K562 (cell line): ENCODE measurements at regions not wholly inside any gene's neighbourhood (a gene's known extent, or its start where the extent isn't known, plus 50 kb on each side); places are given as distances from the start of the nearest gene placed in this dataset.

ENCODE experiments used
- ATAC-seq: fragments of 200-7000 bp; cut with Tn5 transposase; 3 replicates; pipeline ENCODE4 v1.9.1; 2020; ENCODE audit warnings: moderate library complexity
- BruUV-seq: library from RNA; stranded (reverse); fragments of 400-500 nt; replicated peaks from 2 replicates; lab custom pipeline; 2021; lab: Mats Ljungman, UMichigan
- CTCF ChIA-PET: fragments of 300-600 bp; formaldehyde crosslinking; extraction: SDS; loops from one replicate; lab custom pipeline; 2021; ENCODE audit warnings: low intra/inter-chr PET ratio; lab: Yijun Ruan, JAX
- POLR2A ChIA-PET: fragments of 300-600, 350-650 bp; sonication (Branson Sonifier 250); formaldehyde crosslinking; extraction: SDS; loops from one replicate; lab custom pipeline; 2021; ENCODE audit warnings: antibody characterized with exemption, inconsistent platforms; lab: Yijun Ruan, JAX
- DNase-seq, 4 experiments: peaks; one replicate each; pipeline versions ENCODE4 v3.0.0 to v3.0.0-alpha.2; 2011 to 2018; ENCODE audit warnings: low spot score in 3 of 4, mixed read lengths in 3 of 4; ENCODE audit errors: extremely low read depth in 1 of 4
- FAIRE-seq: peaks from 2 replicates; lab custom pipeline; 2011; peaks lifted over from hg19 to GRCh38; lab: Jason Lieb, UNC
- H2AFZ ChIP-seq: 2 replicates; pipeline ENCODE4 v1.6.0; 2011; ENCODE audit warnings: low read depth, low read length, control low read depth, inconsistent platforms
- H3K27ac ChIP-seq: fragments of 200-600 bp; 3 replicates; pipeline ENCODE4 v1.8.0; 2011; ENCODE audit warnings: low read depth, mild to moderate bottlenecking, control low read depth, inconsistent platforms, low read length, moderate library complexity, mixed read lengths; ENCODE audit errors: extremely low read depth
- H3K27me3 ChIP-seq, 2 experiments: fragments of 300-600 bp in 1 of 2; 2 replicates in 1 of 2; 3 replicates in 1 of 2; pipeline versions ENCODE4 v1.6.0 to v1.8.0; 2011; ENCODE audit warnings: inconsistent platforms in 2 of 2, low read length in 2 of 2, mild to moderate bottlenecking in 1 of 2, mixed read lengths in 1 of 2, moderate library complexity in 1 of 2; ENCODE audit not compliant: control insufficient read depth in 2 of 2, insufficient read depth in 2 of 2
- H3K36me3 ChIP-seq: fragments of 300-600 bp; 3 replicates; pipeline ENCODE4 v1.8.0; 2011; ENCODE audit warnings: mild to moderate bottlenecking, low read length, inconsistent platforms; ENCODE audit not compliant: control insufficient read depth, insufficient read depth
- H3K4me1 ChIP-seq, 2 experiments: fragments of 200-600 bp in 1 of 2; replicated peaks in 1 of 2; 2 replicates in 1 of 2; 3 replicates in 1 of 2; pipeline versions ENCODE4 v1.5.1 to v1.8.0; 2011; ENCODE audit warnings: inconsistent platforms in 2 of 2, low read length in 2 of 2, mild to moderate bottlenecking in 1 of 2, mixed read lengths in 1 of 2, moderate library complexity in 1 of 2; ENCODE audit not compliant: control insufficient read depth in 2 of 2, insufficient read depth in 2 of 2
- H3K4me2 ChIP-seq: 2 replicates; pipeline ENCODE4 v1.6.1; 2011; ENCODE audit warnings: low read length, control low read depth, inconsistent platforms, mixed read lengths; ENCODE audit not compliant: insufficient read depth
- H3K4me3 ChIP-seq: fragments of 200-600 bp; sonication (generic), shearing (Covaris generic); 2 replicates; pipeline ENCODE4 v1.5.1; 2016; ENCODE audit warnings: control low read depth, inconsistent platforms
- H3K79me2 ChIP-seq: fragments of 200-600 bp; 3 replicates; pipeline ENCODE4 v1.8.0; 2011; ENCODE audit warnings: low read length, inconsistent platforms; ENCODE audit not compliant: control insufficient read depth, insufficient read depth
- H3K9ac ChIP-seq, 2 experiments: 2 replicates each; pipeline versions ENCODE4 v1.6.0 to v1.6.1; 2011; ENCODE audit warnings: low read depth in 2 of 2, low read length in 2 of 2, control low read depth in 1 of 2, inconsistent platforms in 1 of 2, mild to moderate bottlenecking in 1 of 2, mixed read lengths in 1 of 2; ENCODE audit not compliant: insufficient read depth in 1 of 2
- H3K9me1 ChIP-seq: one replicate; pipeline ENCODE4 v1.6.0; 2011; ENCODE audit warnings: inconsistent platforms, mild to moderate bottlenecking, low read length, moderate library complexity; ENCODE audit not compliant: control insufficient read depth, insufficient read depth
- H3K9me3 ChIP-seq: replicated peaks from 2 replicates; pipeline ENCODE4 v1.5.1; 2011; ENCODE audit warnings: low read depth, low read length, inconsistent platforms; ENCODE audit not compliant: control insufficient read depth, insufficient read depth
- H4K20me1 ChIP-seq: replicated peaks from 2 replicates; pipeline ENCODE4 v1.6.1; 2011; ENCODE audit warnings: low read length, inconsistent platforms, mixed read lengths; ENCODE audit not compliant: control insufficient read depth, insufficient read depth
- ASH1L ChIP-seq: fragments of 450-650 bp; IDR thresholded peaks from 2 replicates; pipeline ENCODE4 v1.6.1; 2018; ENCODE audit warnings: borderline replicate concordance, mild to moderate bottlenecking, low read depth; ENCODE audit not compliant: partially characterized antibody
- ETS2 ChIP-seq: IDR thresholded peaks from 2 replicates; pipeline ENCODE4 v1.6.1; 2016; ENCODE audit warnings: borderline replicate concordance, missing genetic modification characterization, mild to moderate bottlenecking, moderate library complexity, missing compliant biosample characterization; ENCODE audit not compliant: poor library complexity, severe bottlenecking
- ETV1 ChIP-seq: fragments of 450-650 bp; conservative IDR thresholded peaks from 2 replicates; pipeline ENCODE4 v1.6.1; 2016; ENCODE audit warnings: missing genetic modification characterization, control low read depth, low read depth, missing compliant biosample characterization
- FOSL1 ChIP-seq: fragments of 200-800 bp; sonication (Bioruptor generic); conservative IDR thresholded peaks from 2 replicates; pipeline ENCODE4 v1.6.1; 2016; ENCODE audit warnings: missing genetic modification characterization, missing compliant biosample characterization
- GABPB2 ChIP-seq: fragments of 250-450 bp; sonication (Bioruptor Pico); conservative IDR thresholded peaks from 2 replicates; pipeline ENCODE4 v1.5.1; 2021; ENCODE audit warnings: mild to moderate bottlenecking
- KAT8 ChIP-seq: fragments of 450-650 bp; IDR thresholded peaks from 2 replicates; pipeline ENCODE4 v1.6.1; 2016; ENCODE audit warnings: low read depth, mild to moderate bottlenecking
- RBFOX2 ChIP-seq: fragments of 200-400 bp; formaldehyde crosslinking; IDR thresholded peaks from 2 replicates; pipeline ENCODE4 v1.6.1; 2017; ENCODE audit warnings: low read depth, mild to moderate bottlenecking, low read length, moderate library complexity
- TEAD2 ChIP-seq: fragments of 450-650 bp; IDR thresholded peaks from 2 replicates; pipeline ENCODE4 v1.6.1; 2016; ENCODE audit warnings: missing genetic modification characterization, control low read depth, missing compliant biosample characterization
- ZNF347 ChIP-seq: fragments of 450-650 bp; formaldehyde crosslinking; IDR thresholded peaks from 2 replicates; pipeline ENCODE4 v1.4.0; 2020; ENCODE audit warnings: low read depth, mild to moderate bottlenecking, moderate library complexity
- WGBS: fragments of 100-300 bp; shearing (Covaris generic); methylation state at CpG from one replicate; pipeline ENCODE4 v1.1.6; 2016; ENCODE audit warnings: low coverage, mixed read lengths; ENCODE audit not compliant: insufficient coverage; ENCODE audit errors: missing lambda C conversion rate; 5-methylcytosine and 5-hydroxymethylcytosine counted together
- in situ Hi-C: fragments of 300-500 bp; cut with MboI; formaldehyde crosslinking; loops from 4 replicates; pipeline ENCODE4 v1.15.0; 2018; ENCODE audit warnings: inconsistent platforms, mixed read lengths
- intact Hi-C: fragments of 100-400 bp; cut with micrococcal nuclease; formaldehyde crosslinking; loops from 2 replicates; pipeline ENCODE4 v1.14.2; 2022
- TF ChIP-seq, protein P1 (sequence below): fragments of 250-450 bp; sonication (Bioruptor Pico); IDR thresholded peaks from 2 replicates; pipeline ENCODE4 v1.5.0; 2021
- TF ChIP-seq, protein P2 (sequence below): fragments of 250-450 bp; sonication (Bioruptor Pico); IDR thresholded peaks from 2 replicates; pipeline ENCODE4 v1.9.0; 2021; ENCODE audit warnings: mild to moderate bottlenecking

DNA sequence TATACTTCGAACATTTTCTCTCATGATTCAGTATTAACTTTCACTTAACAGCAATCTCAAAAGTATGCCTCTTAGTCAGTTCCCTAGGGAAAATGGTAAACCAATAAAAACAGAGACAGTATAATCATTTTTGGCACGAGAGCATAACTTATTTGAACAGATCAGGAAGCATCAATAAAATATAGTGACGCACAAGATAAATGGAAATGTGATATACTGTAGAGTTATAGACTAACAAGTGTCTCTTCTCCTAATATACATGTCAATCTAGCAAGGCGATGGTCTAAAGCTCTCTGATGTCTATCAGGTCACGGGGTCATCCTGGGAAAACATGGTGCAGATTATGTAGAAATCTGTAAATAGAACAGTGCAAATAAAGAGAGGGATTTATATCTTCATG lies 131.6 kb downstream of the HGF start (continued):
- TF ChIP-seq, protein P1, sequence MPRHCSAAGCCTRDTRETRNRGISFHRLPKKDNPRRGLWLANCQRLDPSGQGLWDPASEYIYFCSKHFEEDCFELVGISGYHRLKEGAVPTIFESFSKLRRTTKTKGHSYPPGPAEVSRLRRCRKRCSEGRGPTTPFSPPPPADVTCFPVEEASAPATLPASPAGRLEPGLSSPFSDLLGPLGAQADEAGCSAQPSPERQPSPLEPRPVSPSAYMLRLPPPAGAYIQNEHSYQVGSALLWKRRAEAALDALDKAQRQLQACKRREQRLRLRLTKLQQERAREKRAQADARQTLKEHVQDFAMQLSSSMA (CRISPR knock-in tag), result no peak

DNA sequence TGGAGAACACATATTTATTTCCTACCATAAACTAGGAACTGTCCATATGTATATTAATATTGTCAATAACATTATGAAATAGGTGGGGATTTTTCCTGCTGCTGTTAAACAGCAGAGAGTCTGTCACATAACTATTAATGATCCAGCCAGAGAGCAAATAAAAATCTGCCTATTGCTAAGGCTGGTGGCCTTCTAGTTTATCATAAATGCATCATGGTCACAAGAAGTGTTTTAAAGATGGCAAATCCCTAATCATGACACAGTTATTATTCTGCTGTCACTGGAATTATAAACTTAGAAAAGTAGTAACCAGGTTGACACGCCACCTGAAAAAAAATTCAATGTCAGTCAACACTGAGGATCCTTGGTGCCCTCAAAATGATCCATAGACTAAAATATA lies 132.3 kb downstream of the HGF start:
- CTCF ChIA-PET, result no interaction called here
- no peaks in the 10 kb centered on the region for H3K79me2 ChIP-seq
- FAIRE-seq (no peak), DNase-seq (no peak), ATAC-seq (no peak)
- no peaks in the 10 kb centered on the region for H3K27me3 ChIP-seq
- H3K4me2 ChIP-seq, result no peak overlapping the region
- H4K20me1 ChIP-seq, result no peaks in the 10 kb centered on the region
- no peaks in the 10 kb centered on the region for H3K36me3 ChIP-seq
- H3K9me3 ChIP-seq, result no peaks in the 10 kb centered on the region; the same call in 1 of the 2 replicates
- in situ Hi-C loops (no loop called here), intact Hi-C loops (loop anchor here (5.0 kb wide), 1 partner anchor 50 kb away; no protein-coding TSS in a partner anchor)
- no peak overlapping the region for H3K27ac ChIP-seq
- H2AFZ ChIP-seq, result no peak overlapping the region
- no peaks in the 10 kb centered on the region for H3K9me1 ChIP-seq
- TF ChIP-seq ZNF347 (CRISPR knock-in tag), result no peak
- TF ChIP-seq FOSL1 (tag), result no peak
- TF ChIP-seq, protein P2, sequence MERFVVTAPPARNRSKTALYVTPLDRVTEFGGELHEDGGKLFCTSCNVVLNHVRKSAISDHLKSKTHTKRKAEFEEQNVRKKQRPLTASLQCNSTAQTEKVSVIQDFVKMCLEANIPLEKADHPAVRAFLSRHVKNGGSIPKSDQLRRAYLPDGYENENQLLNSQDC, result no peak
- no peak for TF ChIP-seq ASH1L
- TF ChIP-seq GABPB2 (CRISPR knock-in tag), result no peak
- TF ChIP-seq TEAD2 (tag), result no peak
- no peak for TF ChIP-seq ETV1 (tag)
- TF ChIP-seq ETS2, result no peak
- no peak for TF ChIP-seq RBFOX2
- TF ChIP-seq KAT8, result no peak
- H3K4me1 ChIP-seq, result no peaks in the 10 kb centered on the region
- no peak overlapping the region for H3K4me3 ChIP-seq
- WGBS, result 0% methylated on average over 1 of the region's 1 CpG
- BruUV-seq, result no TSS peak
- H3K9ac ChIP-seq, result no peak overlapping the region
- POLR2A ChIA-PET, result no interaction called here
